SKM-1 (cell line): ENCODE measurements at regions not wholly inside any gene's neighbourhood (a gene's known extent, or its start where the extent isn't known, plus 50 kb on each side); places are given as distances from the start of the nearest gene placed in this dataset.
A peak's percentile ranks its signal among the peaks of the same experiment; 100 is the strongest.
"Not testable (repeated sequence)": the region's sequence is repeated elsewhere in the genome, so short reads cannot be mapped to it uniquely, and the experiment has no call there.

ENCODE experiments used
- DNase-seq: peaks from one replicate; lab custom pipeline; 2025; ENCODE audit not compliant: unreplicated experiment; lab: John Stamatoyannopoulos, UW

GRCh38 chr4:161329852-161330251 is 833.9 kb downstream of the FSTL5 start:
- no peak for DNase-seq

DNA sequence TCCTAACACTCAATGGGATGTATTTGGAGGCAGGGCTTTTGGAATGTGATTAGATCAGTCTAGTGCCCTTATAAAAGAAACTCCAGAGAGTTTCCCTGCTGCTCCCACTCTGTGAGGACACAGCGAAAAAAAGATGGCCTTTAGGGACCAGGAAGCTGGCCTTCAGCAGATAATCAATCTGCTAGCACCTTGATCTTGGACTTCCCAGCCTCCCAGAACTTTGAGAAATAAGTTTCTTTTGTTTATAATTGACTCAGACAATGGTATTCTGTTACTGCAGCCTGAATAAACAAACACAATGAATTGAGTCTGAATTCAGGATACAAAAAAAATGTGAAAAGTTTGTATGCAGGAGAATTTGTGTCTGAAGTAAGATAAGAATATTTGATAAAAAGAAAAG is 842.1 kb downstream of the FSTL5 start:
- DNase-seq: no peak

GRCh38 chr4:161320377-161320776 is 843.4 kb downstream of the FSTL5 start:
- DNase-seq: peak; percentile 4

- DNase-seq: no peak
Measured at GRCh38 chr4:161317000-161317399, 846.8 kb downstream of the FSTL5 start.

GRCh38 chr4:161314371-161314770 is 849.4 kb downstream of the FSTL5 start:
- no peak for DNase-seq

- no peak for DNase-seq
Measured at GRCh38 chr4:161303551-161303950, 860.2 kb downstream of the FSTL5 start.

DNA sequence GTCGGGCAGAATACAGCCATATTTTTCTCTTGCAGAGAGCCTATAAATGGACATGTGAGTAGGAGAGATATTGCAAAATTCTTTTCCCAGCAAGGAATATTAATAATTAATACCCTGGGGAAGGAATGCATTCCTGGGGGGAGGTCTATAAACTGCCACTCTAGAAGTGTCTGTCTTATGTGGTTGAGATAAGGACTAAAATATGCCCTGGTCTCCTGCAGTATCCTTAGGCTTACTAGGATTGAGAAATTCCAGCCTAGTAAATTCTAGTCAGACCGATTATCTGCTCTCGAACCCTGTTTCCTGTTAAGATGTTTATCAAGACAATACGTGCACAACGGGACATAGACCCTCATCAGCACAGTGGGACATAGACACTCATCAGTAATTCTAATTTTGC is 872.6 kb downstream of the FSTL5 start:
- no peak for DNase-seq

GRCh38 chr4:161287678-161288352 is 876.0 kb downstream of the FSTL5 start:
- no peak for DNase-seq

DNA sequence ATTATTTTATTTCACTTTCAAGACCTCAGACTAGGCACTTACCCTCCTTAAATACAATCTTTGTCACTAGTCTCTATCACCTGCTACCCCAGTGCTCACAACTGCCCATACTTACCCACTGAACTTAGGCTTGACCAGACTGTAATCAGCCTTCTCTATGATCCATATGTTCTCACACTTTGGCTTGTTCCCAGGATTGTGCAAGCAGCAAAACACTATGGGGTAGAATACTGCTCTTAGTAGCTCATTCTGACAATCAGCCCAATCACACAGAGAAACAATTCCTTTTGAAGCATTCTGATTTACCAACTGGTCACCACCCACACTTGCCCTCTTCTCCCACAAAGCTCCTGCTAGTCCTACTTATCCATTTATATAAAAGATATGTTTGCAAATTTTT is 878.3 kb downstream of the FSTL5 start:
- DNase-seq: no peak

GRCh38 chr4:161280929-161281328 is 882.9 kb downstream of the FSTL5 start:
- no peak for DNase-seq

GRCh38 chr4:161279095-161279494 is 884.7 kb downstream of the FSTL5 start:
- no peak for DNase-seq

- not testable (repeated sequence) for DNase-seq
Measured at GRCh38 chr4:161277150-161277787, 886.5 kb downstream of the FSTL5 start.

DNA sequence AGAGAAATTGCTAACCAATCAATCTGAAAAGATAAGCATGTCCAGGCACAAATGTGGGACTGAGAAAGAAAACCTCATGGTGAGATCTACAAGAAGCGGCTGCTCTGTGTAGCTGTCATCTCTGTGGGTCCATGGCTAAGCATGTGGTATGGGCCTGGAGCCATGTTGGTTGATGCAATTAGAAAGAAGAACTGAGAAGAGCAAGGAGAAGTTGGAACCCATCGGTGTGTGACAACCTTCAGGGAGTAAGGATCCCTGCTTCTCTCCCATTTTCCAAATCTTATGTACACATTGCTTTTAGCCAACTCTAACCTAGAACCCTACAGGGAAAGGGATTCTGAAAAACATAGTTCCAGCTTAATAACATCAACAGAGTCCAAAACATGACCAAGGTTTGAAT is 890.2 kb downstream of the FSTL5 start:
- DNase-seq: no peak

DNA sequence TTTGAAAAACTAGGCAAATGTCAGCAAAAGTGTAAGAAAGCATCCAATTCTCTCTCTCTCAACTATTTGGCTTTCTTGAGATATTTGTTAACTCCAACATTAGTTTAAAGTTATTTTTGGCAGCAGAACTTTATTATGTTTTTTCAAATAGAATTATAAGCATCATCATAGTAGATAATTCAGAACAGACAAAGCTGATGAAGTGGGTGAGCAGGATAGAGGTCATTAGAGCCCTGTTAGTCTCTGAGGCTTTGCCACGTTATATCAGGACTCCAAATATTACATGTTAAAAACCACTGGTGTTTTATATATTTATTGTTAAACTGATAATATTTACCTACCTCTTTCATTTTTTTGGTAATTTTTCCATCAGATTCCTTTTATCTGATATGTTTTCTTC is 903.0 kb downstream of the FSTL5 start:
- no peak for DNase-seq

DNA sequence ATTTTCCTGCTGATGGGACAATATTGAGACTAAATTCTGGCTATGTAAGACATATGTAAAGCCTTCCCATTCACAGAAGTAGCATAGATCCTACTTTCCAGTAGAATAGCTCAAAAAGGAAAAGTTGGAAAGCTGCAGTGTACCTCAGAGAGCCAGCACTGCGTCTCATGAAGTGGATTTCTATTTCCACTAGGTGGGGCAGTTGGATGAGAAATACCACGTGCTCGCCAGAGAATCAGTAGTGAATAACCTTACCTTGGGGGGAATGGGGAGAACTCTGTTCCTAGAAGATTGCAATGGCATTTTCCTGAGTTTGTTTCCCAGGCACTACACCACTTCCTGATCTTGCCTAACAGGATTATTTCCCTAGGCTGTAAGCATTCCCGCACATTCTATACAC is 907.1 kb downstream of the FSTL5 start:
- DNase-seq: no peak

DNA sequence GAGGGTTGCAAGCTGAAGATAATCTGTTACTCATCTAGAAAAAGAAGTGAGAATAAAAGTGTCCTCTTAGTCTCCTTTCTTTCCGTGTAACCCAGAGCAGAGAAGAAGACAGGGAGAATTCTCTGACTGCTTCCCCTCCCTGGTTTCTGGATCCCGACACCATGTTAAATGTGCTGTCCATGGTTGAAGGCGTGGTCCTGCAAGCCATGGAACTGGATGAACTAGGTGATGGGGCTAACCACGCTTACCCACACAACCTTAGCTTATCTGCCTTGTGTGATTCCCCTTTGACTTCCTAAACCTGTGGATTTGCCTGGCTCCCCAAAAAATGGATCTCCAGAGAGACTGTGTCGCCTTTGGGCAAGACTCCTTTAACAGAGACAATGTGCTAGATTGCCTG is 907.6 kb downstream of the FSTL5 start:
- no peak for DNase-seq

DNA sequence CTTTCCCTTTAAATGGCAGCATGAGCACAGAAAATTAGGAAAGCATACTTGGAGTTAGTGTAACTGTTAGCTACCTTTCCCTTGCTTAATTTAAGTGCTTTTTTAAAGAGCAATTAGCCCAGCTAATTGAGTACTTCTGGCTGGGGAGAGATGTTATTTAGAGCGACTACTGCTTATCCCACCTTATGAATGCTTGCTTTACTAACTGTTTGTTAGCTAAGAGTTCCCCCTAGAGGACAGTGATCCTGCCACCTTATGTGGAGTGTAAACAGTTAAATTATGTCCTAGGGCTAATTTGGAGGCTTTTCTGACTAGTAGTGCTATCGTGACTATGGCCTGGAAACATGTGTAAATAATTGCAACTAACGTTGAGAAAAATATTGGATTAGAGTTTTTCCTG is 909.4 kb downstream of the FSTL5 start:
- DNase-seq: no peak

- peak; percentile 18 for DNase-seq
Measured at GRCh38 chr4:161252520-161253141, 911.2 kb downstream of the FSTL5 start.

- DNase-seq: no peak
Measured at GRCh38 chr4:161249779-161250440, 913.9 kb downstream of the FSTL5 start.

DNA sequence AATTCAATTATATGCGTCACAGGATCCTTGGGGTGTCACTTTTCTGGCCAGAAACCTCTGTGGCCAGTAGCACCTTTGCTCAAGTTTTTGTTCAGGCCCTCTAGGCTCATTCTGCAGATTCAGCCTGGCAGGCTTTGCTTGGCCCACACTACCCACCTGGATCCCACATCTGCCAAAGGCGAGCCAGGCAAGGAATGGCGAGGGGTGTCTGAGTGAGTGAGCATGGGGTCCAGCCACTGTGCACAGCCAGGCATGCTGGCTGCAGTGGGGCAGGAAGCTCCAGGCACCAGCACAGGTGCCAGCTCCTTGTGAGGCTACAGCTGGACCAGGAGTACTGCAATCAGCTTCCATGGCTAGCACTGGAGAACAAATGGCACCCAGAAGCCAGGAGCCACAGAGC is 914.9 kb downstream of the FSTL5 start:
- DNase-seq: no peak

GRCh38 chr4:161247831-161248230 is 916.0 kb downstream of the FSTL5 start:
- no peak for DNase-seq

DNA sequence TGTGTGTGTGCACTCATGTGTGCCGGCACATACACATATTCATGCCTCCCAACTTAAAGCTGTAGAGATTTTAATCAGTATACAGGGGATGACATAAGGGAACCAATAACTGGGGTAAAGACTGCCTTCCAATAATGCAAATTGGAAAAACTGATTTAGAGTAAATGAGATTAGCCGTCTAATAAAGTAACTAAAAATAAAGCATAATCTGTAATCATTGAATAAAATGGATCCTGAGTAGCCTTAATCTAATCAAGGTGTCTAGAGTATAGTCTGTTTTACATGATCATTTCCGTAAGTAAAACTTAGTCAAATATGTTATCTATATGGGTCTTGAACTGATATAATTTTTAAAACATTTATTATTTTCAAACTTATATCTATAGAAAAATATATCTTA is 925.8 kb downstream of the FSTL5 start:
- DNase-seq: no peak
